ENCODE measurements at regions not wholly inside any gene's neighbourhood (a gene's known extent, or its start where the extent isn't known, plus 50 kb on each side); places are given as distances from the start of the nearest gene placed in this dataset.
"Not testable (repeated sequence)": the region's sequence is repeated elsewhere in the genome, so short reads cannot be mapped to it uniquely, and the experiment has no call there.

GRCh38 chr1:199085903-199086302 is 447.1 kb downstream of the PTPRC start:
- no peak for DNase-seq (ENCODE audit: low spot score)
- H3K4me3 ChIP-seq (ENCODE audit: severe bottlenecking) = no peak overlapping the region
- no peaks in the 10 kb centered on the region for H3K27me3 ChIP-seq (ENCODE audit: insufficient read depth, poor library complexity, severe bottlenecking)
- no peak overlapping the region for H3K27ac ChIP-seq (ENCODE audit: poor library complexity, severe bottlenecking)
- no peaks in the 10 kb centered on the region for H3K9me3 ChIP-seq (ENCODE audit: severe bottlenecking)
- no peak for ATAC-seq (ENCODE audit: low read depth)
- no peaks in the 10 kb centered on the region for H3K4me1 ChIP-seq (ENCODE audit: insufficient read depth, poor library complexity, severe bottlenecking)
- H3K36me3 ChIP-seq (ENCODE audit: low read depth) = no peaks in the 10 kb centered on the region
- no peak for TF ChIP-seq CTCF (IDR thresholded peaks at IDR 0.05; ENCODE audit: poor library complexity, severe bottlenecking)

- Histone ChIP-seq H3K27ac (ENCODE audit: poor library complexity, severe bottlenecking) (no peak overlapping the region), H3K4me1 (ENCODE audit: insufficient read depth, poor library complexity, severe bottlenecking) (no peaks in the 10 kb centered on the region), H3K4me3 (ENCODE audit: severe bottlenecking) (no peak overlapping the region), H3K9me3 (ENCODE audit: severe bottlenecking) (no peaks in the 10 kb centered on the region), H3K36me3 (ENCODE audit: low read depth) (no peaks in the 10 kb centered on the region), H3K27me3 (ENCODE audit: insufficient read depth, poor library complexity, severe bottlenecking) (no peaks in the 10 kb centered on the region)
- ATAC-seq (ENCODE audit: low read depth) (no peak), DNase-seq (ENCODE audit: low spot score) (no peak)
- TF ChIP-seq CTCF (IDR thresholded peaks at IDR 0.05; ENCODE audit: poor library complexity, severe bottlenecking) = no peak
Observed at GRCh38 chr1:199087144-199087543, 448.3 kb downstream of the PTPRC start.

GRCh38 chr1:199089393-199090122 is 450.7 kb downstream of the PTPRC start:
- Histone ChIP-seq H3K36me3 (ENCODE audit: low read depth) (no peaks in the 10 kb centered on the region), H3K27ac (ENCODE audit: poor library complexity, severe bottlenecking) (no peak overlapping the region), H3K27me3 (ENCODE audit: insufficient read depth, poor library complexity, severe bottlenecking) (no peaks in the 10 kb centered on the region), H3K4me1 (ENCODE audit: insufficient read depth, poor library complexity, severe bottlenecking) (no peaks in the 10 kb centered on the region), H3K4me3 (ENCODE audit: severe bottlenecking) (no peak overlapping the region), H3K9me3 (ENCODE audit: severe bottlenecking) (no peaks in the 10 kb centered on the region)
- DNase-seq (ENCODE audit: low spot score) = no peak
- no peak for ATAC-seq (ENCODE audit: low read depth)
- no peak for TF ChIP-seq CTCF (IDR thresholded peaks at IDR 0.05; ENCODE audit: poor library complexity, severe bottlenecking)

- not testable (repeated sequence) for H3K9me3 ChIP-seq (ENCODE audit: severe bottlenecking); H3K4me3 ChIP-seq (ENCODE audit: severe bottlenecking); DNase-seq (ENCODE audit: low spot score); H3K27me3 ChIP-seq (ENCODE audit: insufficient read depth, poor library complexity, severe bottlenecking); H3K4me1 ChIP-seq (ENCODE audit: insufficient read depth, poor library complexity, severe bottlenecking); H3K36me3 ChIP-seq (ENCODE audit: low read depth); ATAC-seq (ENCODE audit: low read depth); H3K27ac ChIP-seq (ENCODE audit: poor library complexity, severe bottlenecking)
Observed at GRCh38 chr1:199095628-199096027, 456.8 kb downstream of the PTPRC start.

GRCh38 chr1:199096591-199096990 is 457.8 kb downstream of the PTPRC start:
- no peak for ATAC-seq (ENCODE audit: low read depth)
- H3K27me3 ChIP-seq (ENCODE audit: insufficient read depth, poor library complexity, severe bottlenecking) = no peaks in the 10 kb centered on the region
- no peak overlapping the region for H3K27ac ChIP-seq (ENCODE audit: poor library complexity, severe bottlenecking)
- H3K9me3 ChIP-seq (ENCODE audit: severe bottlenecking) = no peaks in the 10 kb centered on the region
- H3K4me1 ChIP-seq (ENCODE audit: insufficient read depth, poor library complexity, severe bottlenecking) = no peaks in the 10 kb centered on the region
- DNase-seq (ENCODE audit: low spot score) = no peak
- TF ChIP-seq CTCF (IDR thresholded peaks at IDR 0.05; ENCODE audit: poor library complexity, severe bottlenecking) = no peak
- no peaks in the 10 kb centered on the region for H3K36me3 ChIP-seq (ENCODE audit: low read depth)
- H3K4me3 ChIP-seq (ENCODE audit: severe bottlenecking) = no peak overlapping the region
